GF-D8 (cell line): ENCODE measurements at regions not wholly inside any gene's neighbourhood (a gene's known extent, or its start where the extent isn't known, plus 50 kb on each side); places are given as distances from the start of the nearest gene placed in this dataset.

ENCODE experiments used
- DNase-seq: peaks from one replicate; lab custom pipeline; 2025; lab: John Stamatoyannopoulos, UW

- no peak for DNase-seq
Measured at GRCh38 chr9:1757186-1757585, 258.0 kb upstream of the SMARCA2 start.

GRCh38 chr9:1759009-1759408 lies 256.1 kb upstream of the SMARCA2 start:
- DNase-seq, result no peak

GRCh38 chr9:1759771-1760300 lies 255.3 kb upstream of the SMARCA2 start:
- no peak for DNase-seq

GRCh38 chr9:1761807-1762206 lies 253.3 kb upstream of the SMARCA2 start:
- DNase-seq, result no peak

GRCh38 chr9:1766042-1766441 lies 249.1 kb upstream of the SMARCA2 start:
- DNase-seq, result no peak

- no peak for DNase-seq
Measured at GRCh38 chr9:1768561-1768960, 246.6 kb upstream of the SMARCA2 start.

- no peak for DNase-seq
Measured at GRCh38 chr9:1771094-1771789, 243.9 kb upstream of the SMARCA2 start.

- no peak for DNase-seq
Measured at GRCh38 chr9:1775230-1775629, 239.9 kb upstream of the SMARCA2 start.

- no peak for DNase-seq
Measured at GRCh38 chr9:1776668-1777067, 238.5 kb upstream of the SMARCA2 start.

GRCh38 chr9:1791191-1791590 lies 224.0 kb upstream of the SMARCA2 start:
- DNase-seq, result no peak

GRCh38 chr9:1794547-1795270 lies 220.4 kb upstream of the SMARCA2 start:
- no peak for DNase-seq

- no peak for DNase-seq
Measured at GRCh38 chr9:1804128-1804865, 210.8 kb upstream of the SMARCA2 start.

GRCh38 chr9:1829719-1830118 lies 185.4 kb upstream of the SMARCA2 start:
- no peak for DNase-seq

GRCh38 chr9:1832960-1833359 lies 182.2 kb upstream of the SMARCA2 start:
- DNase-seq, result no peak

- DNase-seq, result peak; percentile 4
Measured at GRCh38 chr9:1837453-1838084, 177.6 kb upstream of the SMARCA2 start.

- DNase-seq, result no peak
Measured at GRCh38 chr9:1839909-1840308, 175.2 kb upstream of the SMARCA2 start.

GRCh38 chr9:1845425-1845824 lies 169.7 kb upstream of the SMARCA2 start:
- no peak for DNase-seq

- DNase-seq, result no peak
Measured at GRCh38 chr9:1855726-1856125, 159.4 kb upstream of the SMARCA2 start.

GRCh38 chr9:1857808-1858207 lies 157.3 kb upstream of the SMARCA2 start:
- DNase-seq, result no peak

GRCh38 chr9:1869843-1870242 lies 145.3 kb upstream of the SMARCA2 start:
- DNase-seq, result no peak

- DNase-seq, result no peak
Measured at GRCh38 chr9:1870915-1871314, 144.2 kb upstream of the SMARCA2 start.
